ENCODE measurements at regions not wholly inside any gene's neighbourhood (a gene's known extent, or its start where the extent isn't known, plus 50 kb on each side); places are given as distances from the start of the nearest gene placed in this dataset.
"Not testable (repeated sequence)": the region's sequence is repeated elsewhere in the genome, so short reads cannot be mapped to it uniquely, and the experiment has no call there.

- no peak overlapping the region for H3K27ac ChIP-seq
- no peak for DNase-seq
- H3K36me3 ChIP-seq (replicated peaks), result no peaks in the 10 kb centered on the region
- no peaks in the 10 kb centered on the region for H3K27me3 ChIP-seq (replicated peaks)
- in situ Hi-C loops (cut with HindIII; ENCODE audit: low pct_ligation_motif_present, low sequenced_read_pairs), result no loop called here
- TF ChIP-seq CTCF (IDR thresholded peaks at IDR 0.05; ENCODE audit: low read depth, low read length, missing control alignments), result no peak
- H3K4me3 ChIP-seq (ENCODE audit: low read depth, low read length), result no peak overlapping the region
These were observed 93.4 kb upstream of the ZNF479 start for GRCh38 chr7:57225666-57226065.

GRCh38 chr7:57241236-57241635 is 109.0 kb upstream of the ZNF479 start:
- H3K36me3 ChIP-seq (replicated peaks); DNase-seq; H3K4me3 ChIP-seq (ENCODE audit: low read depth, low read length); H3K27me3 ChIP-seq (replicated peaks); in situ Hi-C loops (cut with HindIII; ENCODE audit: low pct_ligation_motif_present, low sequenced_read_pairs); H3K27ac ChIP-seq: not testable (repeated sequence)

GRCh38 chr7:57243551-57243950 is 111.3 kb upstream of the ZNF479 start:
- in situ Hi-C loops (cut with HindIII; ENCODE audit: low pct_ligation_motif_present, low sequenced_read_pairs); DNase-seq: not testable (repeated sequence)

GRCh38 chr7:57244345-57244980 is 112.2 kb upstream of the ZNF479 start:
- in situ Hi-C loops (cut with HindIII; ENCODE audit: low pct_ligation_motif_present, low sequenced_read_pairs), result not testable (repeated sequence)

More at GRCh38 chr7:57243551-57243950, 111.3 kb upstream of the ZNF479 start:
- H3K27ac ChIP-seq; H3K36me3 ChIP-seq (replicated peaks); H3K4me3 ChIP-seq (ENCODE audit: low read depth, low read length); H3K27me3 ChIP-seq (replicated peaks): not testable (repeated sequence)

GRCh38 chr7:57245206-57245605 is 113.0 kb upstream of the ZNF479 start:
- no peak for DNase-seq

More at GRCh38 chr7:57244345-57244980, 112.2 kb upstream of the ZNF479 start:
- H3K36me3 ChIP-seq (replicated peaks); H3K4me3 ChIP-seq (ENCODE audit: low read depth, low read length); H3K27ac ChIP-seq; H3K27me3 ChIP-seq (replicated peaks); DNase-seq: not testable (repeated sequence)

GRCh38 chr7:57250801-57251200 is 118.6 kb upstream of the ZNF479 start:
- DNase-seq, result no peak
- no peak for TF ChIP-seq CTCF (IDR thresholded peaks at IDR 0.05; ENCODE audit: low read depth, low read length, missing control alignments)
- Histone ChIP-seq H3K27ac (no peak overlapping the region), H3K4me3 (ENCODE audit: low read depth, low read length) (no peak overlapping the region), H3K27me3 (replicated peaks) (no peaks in the 10 kb centered on the region), H3K36me3 (replicated peaks) (no peaks in the 10 kb centered on the region)
- in situ Hi-C loops (cut with HindIII; ENCODE audit: low pct_ligation_motif_present, low sequenced_read_pairs), result no loop called here

More at GRCh38 chr7:57245206-57245605, 113.0 kb upstream of the ZNF479 start:
- no peaks in the 10 kb centered on the region for H3K36me3 ChIP-seq (replicated peaks)
- H3K4me3 ChIP-seq (ENCODE audit: low read depth, low read length), result no peak overlapping the region
- H3K27me3 ChIP-seq (replicated peaks), result no peaks in the 10 kb centered on the region
- TF ChIP-seq CTCF (IDR thresholded peaks at IDR 0.05; ENCODE audit: low read depth, low read length, missing control alignments), result no peak
- in situ Hi-C loops (cut with HindIII; ENCODE audit: low pct_ligation_motif_present, low sequenced_read_pairs), result no loop called here
- H3K27ac ChIP-seq, result no peak overlapping the region

- no peak for DNase-seq
- TF ChIP-seq CTCF (IDR thresholded peaks at IDR 0.05; ENCODE audit: low read depth, low read length, missing control alignments), result no peak
- in situ Hi-C loops (cut with HindIII; ENCODE audit: low pct_ligation_motif_present, low sequenced_read_pairs), result no loop called here
- H3K27me3 ChIP-seq (replicated peaks), result no peaks in the 10 kb centered on the region
- H3K36me3 ChIP-seq (replicated peaks), result no peaks in the 10 kb centered on the region
- H3K27ac ChIP-seq, result no peak overlapping the region
- no peak overlapping the region for H3K4me3 ChIP-seq (ENCODE audit: low read depth, low read length)
These were observed 124.6 kb upstream of the ZNF479 start for GRCh38 chr7:57256637-57257375.
